22Rv1 (cell line): ENCODE measurements at regions not wholly inside any gene's neighbourhood (a gene's known extent, or its start where the extent isn't known, plus 50 kb on each side); places are given as distances from the start of the nearest gene placed in this dataset.

Experiments used
- ZFX ChIP-seq: fragments of 450-650 bp; IDR thresholded peaks from 2 replicates; pipeline ENCODE4 v1.6.1; 2017; ENCODE audit warnings: antibody characterized with exemption, borderline replicate concordance
- TF ChIP-seq, protein P1 (sequence below): fragments of 450-650 bp; IDR thresholded peaks from 2 replicates; pipeline ENCODE4 v1.5.1; 2017; ENCODE audit warnings: mild to moderate bottlenecking

DNA sequence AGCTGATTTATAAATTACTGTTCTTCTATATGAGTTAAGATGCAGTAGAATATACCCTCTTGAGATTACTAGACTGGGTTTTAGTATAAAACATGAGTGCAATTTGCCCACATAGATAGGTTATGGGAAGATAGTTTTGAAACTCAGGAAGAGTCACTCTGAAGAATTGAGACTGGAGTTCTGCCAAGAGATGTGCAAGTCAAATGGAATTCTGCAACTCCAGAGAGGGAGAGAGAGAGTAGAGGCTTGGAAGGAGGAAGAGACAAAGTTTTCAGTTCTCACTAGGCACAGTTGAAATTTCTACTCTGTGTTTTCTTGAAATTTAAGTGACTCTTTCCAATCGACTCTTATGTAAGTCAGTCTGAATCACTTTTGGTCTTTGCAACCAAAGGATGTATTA, 878.8 kb downstream of the TSN start:
- TF ChIP-seq, protein P1, sequence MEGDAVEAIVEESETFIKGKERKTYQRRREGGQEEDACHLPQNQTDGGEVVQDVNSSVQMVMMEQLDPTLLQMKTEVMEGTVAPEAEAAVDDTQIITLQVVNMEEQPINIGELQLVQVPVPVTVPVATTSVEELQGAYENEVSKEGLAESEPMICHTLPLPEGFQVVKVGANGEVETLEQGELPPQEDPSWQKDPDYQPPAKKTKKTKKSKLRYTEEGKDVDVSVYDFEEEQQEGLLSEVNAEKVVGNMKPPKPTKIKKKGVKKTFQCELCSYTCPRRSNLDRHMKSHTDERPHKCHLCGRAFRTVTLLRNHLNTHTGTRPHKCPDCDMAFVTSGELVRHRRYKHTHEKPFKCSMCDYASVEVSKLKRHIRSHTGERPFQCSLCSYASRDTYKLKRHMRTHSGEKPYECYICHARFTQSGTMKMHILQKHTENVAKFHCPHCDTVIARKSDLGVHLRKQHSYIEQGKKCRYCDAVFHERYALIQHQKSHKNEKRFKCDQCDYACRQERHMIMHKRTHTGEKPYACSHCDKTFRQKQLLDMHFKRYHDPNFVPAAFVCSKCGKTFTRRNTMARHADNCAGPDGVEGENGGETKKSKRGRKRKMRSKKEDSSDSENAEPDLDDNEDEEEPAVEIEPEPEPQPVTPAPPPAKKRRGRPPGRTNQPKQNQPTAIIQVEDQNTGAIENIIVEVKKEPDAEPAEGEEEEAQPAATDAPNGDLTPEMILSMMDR, result no peak
- no peak for TF ChIP-seq ZFX
